ENCODE measurements at regions not wholly inside any gene's neighbourhood (a gene's known extent, or its start where the extent isn't known, plus 50 kb on each side); places are given as distances from the start of the nearest gene placed in this dataset.
"Not testable (repeated sequence)": the region's sequence is repeated elsewhere in the genome, so short reads cannot be mapped to it uniquely, and the experiment has no call there.

- no peak for DNase-seq (ENCODE audit: low read depth in 2 of 2)
Measured at GRCh38 chr12:5308996-5309395, 122.9 kb upstream of the NTF3 start.

- no peak for DNase-seq (ENCODE audit: low read depth in 2 of 2)
Measured at GRCh38 chr12:5309654-5310053, 122.3 kb upstream of the NTF3 start.

GRCh38 chr12:5310151-5310550 is 121.8 kb upstream of the NTF3 start:
- no peak for DNase-seq (ENCODE audit: low read depth in 2 of 2)

GRCh38 chr12:5317556-5317955 is 114.4 kb upstream of the NTF3 start:
- DNase-seq (ENCODE audit: low read depth in 2 of 2), result no peak

GRCh38 chr12:5318874-5319273 is 113.0 kb upstream of the NTF3 start:
- no peak for DNase-seq (ENCODE audit: low read depth in 2 of 2)

GRCh38 chr12:5328669-5329517 is 103.0 kb upstream of the NTF3 start:
- DNase-seq (ENCODE audit: low read depth in 2 of 2), result no peak

- no peak for DNase-seq (ENCODE audit: low read depth in 2 of 2)
Measured at GRCh38 chr12:5332551-5332950, 99.4 kb upstream of the NTF3 start.

GRCh38 chr12:5333096-5333495 is 98.8 kb upstream of the NTF3 start:
- DNase-seq (ENCODE audit: low read depth in 2 of 2), result no peak

- no peak for DNase-seq (ENCODE audit: low read depth in 2 of 2)
Measured at GRCh38 chr12:5335069-5335468, 96.8 kb upstream of the NTF3 start.

- DNase-seq (ENCODE audit: low read depth in 2 of 2), result not testable (repeated sequence)
Measured at GRCh38 chr12:5341086-5341485, 90.8 kb upstream of the NTF3 start.

GRCh38 chr12:5343711-5344110 is 88.2 kb upstream of the NTF3 start:
- no peak for DNase-seq (ENCODE audit: low read depth in 2 of 2)

GRCh38 chr12:5344131-5344530 is 87.8 kb upstream of the NTF3 start:
- DNase-seq (ENCODE audit: low read depth in 2 of 2), result no peak

- no peak for DNase-seq (ENCODE audit: low read depth in 2 of 2)
Measured at GRCh38 chr12:5345534-5345933, 86.4 kb upstream of the NTF3 start.

GRCh38 chr12:5348057-5348456 is 83.9 kb upstream of the NTF3 start:
- no peak for DNase-seq (ENCODE audit: low read depth in 2 of 2)

GRCh38 chr12:5348491-5348890 is 83.4 kb upstream of the NTF3 start:
- DNase-seq (ENCODE audit: low read depth in 2 of 2), result no peak

GRCh38 chr12:5364036-5364770 is 67.7 kb upstream of the NTF3 start:
- DNase-seq (ENCODE audit: low read depth in 2 of 2), result no peak

GRCh38 chr12:5369298-5369697 is 62.6 kb upstream of the NTF3 start:
- DNase-seq (ENCODE audit: low read depth in 2 of 2), result no peak

- DNase-seq (ENCODE audit: low read depth in 2 of 2), result no peak
Measured at GRCh38 chr12:5371631-5372030, 60.3 kb upstream of the NTF3 start.

- DNase-seq (ENCODE audit: low read depth in 2 of 2), result no peak
Measured at GRCh38 chr12:5374713-5375112, 57.2 kb upstream of the NTF3 start.

- no peak for DNase-seq (ENCODE audit: low read depth in 2 of 2)
Measured at GRCh38 chr12:5375547-5376295, 56.2 kb upstream of the NTF3 start.

GRCh38 chr12:5376591-5377207 is 55.2 kb upstream of the NTF3 start:
- no peak for DNase-seq (ENCODE audit: low read depth in 2 of 2)

GRCh38 chr12:5377997-5378592 is 53.8 kb upstream of the NTF3 start:
- no peak for DNase-seq (ENCODE audit: low read depth in 2 of 2)

All from stimulated activated CD4-positive, alpha-beta T cell treated with anti-CD3 and anti-CD28 coated beads, Interleukin-1b, Interleukin-23, amount 100 ng/mL, for 4 hours (primary cell).